Right lobe of liver (tissue), 4 donors: ENCODE measurements at regions not wholly inside any gene's neighbourhood (a gene's known extent, or its start where the extent isn't known, plus 50 kb on each side); places are given as distances from the start of the nearest gene placed in this dataset.

Experiments
- POLR2A ChIP-seq: fragments of 450-650 bp; IDR thresholded peaks from one replicate; pipeline ENCODE4 v1.6.1; 2017; ENCODE audit warnings: antibody characterized with exemption, mild to moderate bottlenecking
- TF ChIP-seq, protein P1 (sequence below), 4 donors: fragments of 200-600 bp in 3 of 4; fragments of 450-650 bp in 1 of 4; IDR thresholded peaks; one replicate each; pipeline versions ENCODE4 v1.5.1 to v1.8.0; 2016 to 2022; ENCODE audit warnings: antibody characterized with exemption in 4 of 4, mild to moderate bottlenecking in 2 of 4
- donor health status: DM: no; HTN: no; CAD: no.
- donor health status: DM: no; HTN: no; CAD: no.
- donor health status: DM: no; HTN: yes; CAD: no.

DNA sequence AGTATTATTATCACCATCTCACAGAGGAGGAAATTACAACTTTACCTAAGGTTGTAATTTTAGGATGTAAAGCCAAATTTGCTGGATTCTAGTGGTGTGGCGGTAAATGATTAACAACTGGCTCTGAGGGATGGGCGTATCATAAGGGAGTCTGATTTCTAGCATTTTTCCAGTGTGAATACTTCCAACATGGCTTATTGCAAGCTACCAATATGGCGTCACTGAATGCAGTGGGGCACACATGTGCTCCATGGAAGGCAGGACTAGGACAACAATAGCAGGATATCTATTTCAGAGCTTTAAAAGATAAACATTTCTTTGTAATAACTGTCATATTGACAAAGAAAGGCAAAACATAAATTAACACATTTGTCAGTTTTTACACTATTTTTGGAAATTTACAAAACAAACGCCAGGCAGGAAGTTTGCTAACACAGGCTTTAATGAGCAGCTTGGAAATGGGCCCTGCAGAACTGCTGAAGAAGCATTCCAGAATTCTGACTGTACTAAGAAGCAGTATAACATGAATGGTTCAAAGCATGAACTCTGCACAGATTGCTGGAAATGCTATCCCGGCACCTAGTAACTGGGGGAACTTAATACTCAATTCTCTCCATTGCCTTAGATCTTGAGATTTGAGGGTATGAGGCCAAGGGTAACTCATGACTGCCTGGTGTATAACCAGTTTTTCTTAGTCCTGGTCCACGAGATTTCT, 439.3 kb upstream of the MAP2 start:
- TF ChIP-seq, protein P1, sequence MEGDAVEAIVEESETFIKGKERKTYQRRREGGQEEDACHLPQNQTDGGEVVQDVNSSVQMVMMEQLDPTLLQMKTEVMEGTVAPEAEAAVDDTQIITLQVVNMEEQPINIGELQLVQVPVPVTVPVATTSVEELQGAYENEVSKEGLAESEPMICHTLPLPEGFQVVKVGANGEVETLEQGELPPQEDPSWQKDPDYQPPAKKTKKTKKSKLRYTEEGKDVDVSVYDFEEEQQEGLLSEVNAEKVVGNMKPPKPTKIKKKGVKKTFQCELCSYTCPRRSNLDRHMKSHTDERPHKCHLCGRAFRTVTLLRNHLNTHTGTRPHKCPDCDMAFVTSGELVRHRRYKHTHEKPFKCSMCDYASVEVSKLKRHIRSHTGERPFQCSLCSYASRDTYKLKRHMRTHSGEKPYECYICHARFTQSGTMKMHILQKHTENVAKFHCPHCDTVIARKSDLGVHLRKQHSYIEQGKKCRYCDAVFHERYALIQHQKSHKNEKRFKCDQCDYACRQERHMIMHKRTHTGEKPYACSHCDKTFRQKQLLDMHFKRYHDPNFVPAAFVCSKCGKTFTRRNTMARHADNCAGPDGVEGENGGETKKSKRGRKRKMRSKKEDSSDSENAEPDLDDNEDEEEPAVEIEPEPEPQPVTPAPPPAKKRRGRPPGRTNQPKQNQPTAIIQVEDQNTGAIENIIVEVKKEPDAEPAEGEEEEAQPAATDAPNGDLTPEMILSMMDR (IDR thresholded peaks at IDR 0.05), result no peak
- TF ChIP-seq POLR2A, result no peak
